HepG2 (cell line): ENCODE measurements at regions not wholly inside any gene's neighbourhood (a gene's known extent, or its start where the extent isn't known, plus 50 kb on each side); places are given as distances from the start of the nearest gene placed in this dataset.

Source experiments
- ATAC-seq: fragments of 200-7000 bp; cut with Tn5 transposase; 3 replicates; pipeline ENCODE4 v1.9.1; 2020; ENCODE audit warnings: mild to moderate bottlenecking, moderate library complexity
- BruUV-seq: library from RNA; stranded (reverse); fragments of 400-500 nt; replicated peaks from 2 replicates; lab custom pipeline; 2021; lab: Mats Ljungman, UMichigan
- CTCF ChIA-PET: fragments of 300-600 bp; formaldehyde crosslinking; extraction: SDS; loops from one replicate; lab custom pipeline; 2021; ENCODE audit warnings: low total read pairs, inconsistent platforms, low intra/inter-chr PET ratio; lab: Yijun Ruan, JAX
- POLR2A ChIA-PET: fragments of 350-600 bp; sonication (Branson Sonifier 250); formaldehyde crosslinking; loops from one replicate; lab custom pipeline; 2020; ENCODE audit warnings: antibody characterized with exemption, inconsistent platforms; lab: Yijun Ruan, JAX
- DNase-seq: peaks from one replicate; pipeline ENCODE4 v3.0.0-alpha.2; 2015; ENCODE audit warnings: low spot score
- FAIRE-seq: peaks from 3 replicates; lab custom pipeline; 2011; peaks lifted over from hg19 to GRCh38; lab: Jason Lieb, UNC
- H2AFZ ChIP-seq: one replicate; pipeline ENCODE4 v1.6.1; 2011; ENCODE audit warnings: low read length, inconsistent platforms
- H3K27ac ChIP-seq: fragments of 300-600 bp; 3 replicates; pipeline ENCODE4 v1.8.0; 2011; ENCODE audit warnings: mixed run types, mild to moderate bottlenecking, mixed read lengths, low read length, inconsistent platforms; ENCODE audit not compliant: insufficient read depth; ENCODE audit errors: extremely low read length
- H3K27me3 ChIP-seq, 2 experiments: fragments of 200-600 bp in 1 of 2; 2 replicates in 1 of 2; 3 replicates in 1 of 2; pipeline versions ENCODE4 v1.6.0 to v1.8.0; 2011; ENCODE audit warnings: low read length in 2 of 2, mild to moderate bottlenecking in 2 of 2, moderate library complexity in 2 of 2, inconsistent platforms in 1 of 2; ENCODE audit not compliant: insufficient read depth in 2 of 2, control insufficient read depth in 1 of 2
- H3K36me3 ChIP-seq, 2 experiments: fragments of 200-600 bp in 1 of 2; replicated peaks in 1 of 2; 2 replicates in 1 of 2; 3 replicates in 1 of 2; pipeline versions ENCODE4 v1.5.1 to v1.8.0; 2011; ENCODE audit warnings: low read length in 2 of 2, inconsistent platforms in 1 of 2; ENCODE audit not compliant: insufficient read depth in 2 of 2, control insufficient read depth in 1 of 2
- H3K4me1 ChIP-seq: 2 replicates; pipeline ENCODE4 v1.5.1; 2012; ENCODE audit warnings: low read length, inconsistent platforms; ENCODE audit not compliant: insufficient read depth
- H3K4me2 ChIP-seq: 2 replicates; pipeline ENCODE4 v1.6.0; 2011; ENCODE audit warnings: low read depth, low read length, inconsistent platforms
- H3K4me3 ChIP-seq, 3 experiments: fragments of 200-600 bp in 1 of 3; sonication (generic), shearing (Covaris generic) in 1 of 3; replicated peaks in 1 of 3; 2 replicates each; pipeline ENCODE4 v1.5.1; 2011 to 2016; ENCODE audit warnings: low read length in 3 of 3, inconsistent platforms in 2 of 3, low read depth in 2 of 3, mild to moderate bottlenecking in 2 of 3, control low read depth in 1 of 3, mixed read lengths in 1 of 3; ENCODE audit not compliant: insufficient read depth in 1 of 3
- H3K79me2 ChIP-seq: one replicate; pipeline ENCODE4 v1.6.1; 2011; ENCODE audit warnings: low read length, inconsistent platforms; ENCODE audit not compliant: insufficient read depth
- H3K9ac ChIP-seq: 2 replicates; pipeline ENCODE4 v1.6.0; 2011; ENCODE audit warnings: mild to moderate bottlenecking, low read depth, low read length, inconsistent platforms; ENCODE audit not compliant: insufficient read depth
- H3K9me3 ChIP-seq: 2 replicates; pipeline ENCODE4 v1.5.1; 2012; ENCODE audit warnings: mild to moderate bottlenecking, low read length
- H4K20me1 ChIP-seq: 2 replicates; pipeline ENCODE4 v1.6.0; 2011; ENCODE audit warnings: inconsistent platforms, mild to moderate bottlenecking, low read length, moderate library complexity; ENCODE audit not compliant: insufficient read depth
- CAMTA2 ChIP-seq: sonication (generic); formaldehyde crosslinking; IDR thresholded peaks from 2 replicates; pipeline ENCODE4 v1.4.0; 2020; ENCODE audit warnings: mild to moderate bottlenecking, missing genetic modification reagents, borderline replicate concordance
- DNMT3B ChIP-seq: conservative IDR thresholded peaks from 2 replicates; pipeline ENCODE4 v1.6.1; 2016; ENCODE audit warnings: missing biosample characterization, control low read depth
- EZH2 ChIP-seq: conservative IDR thresholded peaks from 2 replicates; pipeline ENCODE4 v1.6.1; 2012; ENCODE audit warnings: mild to moderate bottlenecking, low read depth, low read length, moderate library complexity
- FOXO1 ChIP-seq: sonication (generic); formaldehyde crosslinking; IDR thresholded peaks from 2 replicates; pipeline ENCODE4 v1.4.0; 2020; ENCODE audit warnings: missing genetic modification reagents
- ISL2 ChIP-seq: sonication (generic); formaldehyde crosslinking; IDR thresholded peaks from 2 replicates; pipeline ENCODE4 v1.5.0; 2020; ENCODE audit warnings: missing genetic modification reagents
- MAFF ChIP-seq: IDR thresholded peaks from 2 replicates; pipeline ENCODE4 v1.6.1; 2011; ENCODE audit warnings: low read depth, low read length, improper control_type of control experiment
- RFX3 ChIP-seq: IDR thresholded peaks from 2 replicates; pipeline ENCODE4 v1.6.1; 2016; ENCODE audit warnings: missing biosample characterization, missing genetic modification reagents
- ZNF232 ChIP-seq: sonication (generic); formaldehyde crosslinking; IDR thresholded peaks from 2 replicates; pipeline ENCODE4 v1.4.0; 2020; ENCODE audit warnings: missing genetic modification reagents, borderline replicate concordance
- ZNF30 ChIP-seq: sonication (generic); formaldehyde crosslinking; IDR thresholded peaks from 2 replicates; pipeline ENCODE4 v1.5.0; 2020; ENCODE audit warnings: mild to moderate bottlenecking, missing genetic modification reagents
- ZSCAN22 ChIP-seq: sonication (generic); formaldehyde crosslinking; IDR thresholded peaks from 2 replicates; pipeline ENCODE4 v1.4.0; 2020; ENCODE audit warnings: mild to moderate bottlenecking, missing genetic modification reagents
- ZZZ3 ChIP-seq: sonication (generic); formaldehyde crosslinking; IDR thresholded peaks from 2 replicates; pipeline ENCODE4 v1.4.0; 2020; ENCODE audit warnings: missing genetic modification reagents, mild to moderate bottlenecking, borderline replicate concordance
- WGBS: methylation state at CpG from one replicate; pipeline ENCODE4 v1.1.6; 2017; ENCODE audit warnings: low lambda C conversion rate; 5-methylcytosine and 5-hydroxymethylcytosine counted together
- in situ Hi-C: cut with HindIII; loops from 2 replicates; pipeline ENCODE4 v1.10.0; 2017; ENCODE audit warnings: low pct_unique_long_range_greater_than_20kb; ENCODE audit not compliant: extremely low pct_ligation_motif_present
- intact Hi-C: fragments of 100-400 bp; cut with micrococcal nuclease; formaldehyde crosslinking; loops from one replicate; pipeline ENCODE4 v1.10.0; 2022; ENCODE audit not compliant: unreplicated experiment
- TF ChIP-seq, protein P1 (sequence below): sonication (generic); formaldehyde crosslinking; conservative IDR thresholded peaks from 2 replicates; pipeline ENCODE4 v1.8.0; 2022; ENCODE audit warnings: mild to moderate bottlenecking, moderate library complexity, missing genetic modification reagents
- TF ChIP-seq, protein P2 (sequence below): sonication (generic); formaldehyde crosslinking; IDR thresholded peaks from 2 replicates; pipeline ENCODE4 v1.5.1; 2020; ENCODE audit warnings: missing genetic modification reagents, mild to moderate bottlenecking, borderline replicate concordance
- TF ChIP-seq, protein P3 (sequence below): sonication (generic); formaldehyde crosslinking; IDR thresholded peaks from 2 replicates; pipeline ENCODE4 v1.4.0; 2020; ENCODE audit warnings: low read depth, mild to moderate bottlenecking, missing genetic modification reagents
- TF ChIP-seq, protein P4 (sequence below): sonication (generic); formaldehyde crosslinking; IDR thresholded peaks from 2 replicates; pipeline ENCODE4 v1.5.1; 2020; ENCODE audit warnings: mild to moderate bottlenecking, missing genetic modification reagents, borderline replicate concordance

DNA sequence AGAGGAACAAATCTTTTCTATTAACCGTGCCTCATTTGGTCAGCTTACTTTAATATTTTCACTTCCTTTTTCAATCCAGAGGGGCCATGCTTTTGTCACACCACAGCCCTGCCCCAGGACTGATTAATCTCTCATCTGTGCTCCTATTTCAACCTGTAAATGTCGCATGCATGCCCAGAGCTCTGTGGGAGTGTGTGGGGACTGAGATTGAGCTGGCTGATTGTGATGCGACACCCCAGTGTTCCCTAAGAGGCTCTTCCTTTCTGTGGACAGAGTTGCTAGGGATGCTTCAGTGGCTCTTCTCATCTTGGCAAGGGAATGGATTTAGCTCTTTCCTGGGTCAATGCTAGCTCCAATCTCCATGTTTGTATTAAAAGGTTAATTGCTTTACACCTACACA, 249.6 kb downstream of the TDRD3 start (continued):
- TF ChIP-seq, protein P1, sequence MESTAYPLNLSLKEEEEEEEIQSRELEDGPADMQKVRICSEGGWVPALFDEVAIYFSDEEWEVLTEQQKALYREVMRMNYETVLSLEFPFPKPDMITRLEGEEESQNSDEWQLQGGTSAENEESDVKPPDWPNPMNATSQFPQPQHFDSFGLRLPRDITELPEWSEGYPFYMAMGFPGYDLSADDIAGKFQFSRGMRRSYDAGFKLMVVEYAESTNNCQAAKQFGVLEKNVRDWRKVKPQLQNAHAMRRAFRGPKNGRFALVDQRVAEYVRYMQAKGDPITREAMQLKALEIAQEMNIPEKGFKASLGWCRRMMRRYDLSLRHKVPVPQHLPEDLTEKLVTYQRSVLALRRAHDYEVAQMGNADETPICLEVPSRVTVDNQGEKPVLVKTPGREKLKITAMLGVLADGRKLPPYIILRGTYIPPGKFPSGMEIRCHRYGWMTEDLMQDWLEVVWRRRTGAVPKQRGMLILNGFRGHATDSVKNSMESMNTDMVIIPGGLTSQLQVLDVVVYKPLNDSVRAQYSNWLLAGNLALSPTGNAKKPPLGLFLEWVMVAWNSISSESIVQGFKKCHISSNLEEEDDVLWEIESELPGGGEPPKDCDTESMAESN: no peak
- no peak for TF ChIP-seq ISL2
- TF ChIP-seq EZH2: no peak
- TF ChIP-seq ZSCAN22 (CRISPR knock-in tag): no peak
- TF ChIP-seq, protein P2, sequence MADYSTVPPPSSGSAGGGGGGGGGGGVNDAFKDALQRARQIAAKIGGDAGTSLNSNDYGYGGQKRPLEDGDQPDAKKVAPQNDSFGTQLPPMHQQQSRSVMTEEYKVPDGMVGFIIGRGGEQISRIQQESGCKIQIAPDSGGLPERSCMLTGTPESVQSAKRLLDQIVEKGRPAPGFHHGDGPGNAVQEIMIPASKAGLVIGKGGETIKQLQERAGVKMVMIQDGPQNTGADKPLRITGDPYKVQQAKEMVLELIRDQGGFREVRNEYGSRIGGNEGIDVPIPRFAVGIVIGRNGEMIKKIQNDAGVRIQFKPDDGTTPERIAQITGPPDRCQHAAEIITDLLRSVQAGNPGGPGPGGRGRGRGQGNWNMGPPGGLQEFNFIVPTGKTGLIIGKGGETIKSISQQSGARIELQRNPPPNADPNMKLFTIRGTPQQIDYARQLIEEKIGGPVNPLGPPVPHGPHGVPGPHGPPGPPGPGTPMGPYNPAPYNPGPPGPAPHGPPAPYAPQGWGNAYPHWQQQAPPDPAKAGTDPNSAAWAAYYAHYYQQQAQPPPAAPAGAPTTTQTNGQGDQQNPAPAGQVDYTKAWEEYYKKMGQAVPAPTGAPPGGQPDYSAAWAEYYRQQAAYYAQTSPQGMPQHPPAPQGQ (CRISPR knock-in tag): no peak
- TF ChIP-seq, protein P3, sequence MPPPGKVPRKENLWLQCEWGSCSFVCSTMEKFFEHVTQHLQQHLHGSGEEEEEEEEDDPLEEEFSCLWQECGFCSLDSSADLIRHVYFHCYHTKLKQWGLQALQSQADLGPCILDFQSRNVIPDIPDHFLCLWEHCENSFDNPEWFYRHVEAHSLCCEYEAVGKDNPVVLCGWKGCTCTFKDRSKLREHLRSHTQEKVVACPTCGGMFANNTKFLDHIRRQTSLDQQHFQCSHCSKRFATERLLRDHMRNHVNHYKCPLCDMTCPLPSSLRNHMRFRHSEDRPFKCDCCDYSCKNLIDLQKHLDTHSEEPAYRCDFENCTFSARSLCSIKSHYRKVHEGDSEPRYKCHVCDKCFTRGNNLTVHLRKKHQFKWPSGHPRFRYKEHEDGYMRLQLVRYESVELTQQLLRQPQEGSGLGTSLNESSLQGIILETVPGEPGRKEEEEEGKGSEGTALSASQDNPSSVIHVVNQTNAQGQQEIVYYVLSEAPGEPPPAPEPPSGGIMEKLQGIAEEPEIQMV: no peak
- no peak for TF ChIP-seq ZZZ3
- no peak for TF ChIP-seq FOXO1

DNA sequence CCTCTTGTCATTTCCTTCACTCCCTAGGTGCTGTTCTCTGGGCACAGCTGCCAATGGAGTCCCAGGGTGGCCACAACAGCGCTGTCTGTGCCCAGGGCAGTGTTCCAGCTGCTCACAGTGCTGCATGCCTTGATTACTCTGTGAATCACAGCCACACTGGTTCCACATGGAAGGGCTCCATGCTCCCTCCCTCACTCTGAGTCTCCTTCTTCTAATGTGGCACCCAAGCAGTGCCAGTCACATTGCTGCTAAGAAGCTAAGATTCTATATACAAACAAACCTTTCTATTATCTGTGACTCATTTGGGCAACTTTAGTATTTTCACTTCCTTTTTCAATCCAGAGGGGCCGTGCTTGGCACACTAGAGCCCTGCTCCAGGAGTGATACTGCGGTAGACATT, 248.7 kb downstream of the TDRD3 start:
- Histone ChIP-seq H4K20me1 (no peaks in the 10 kb centered on the region), H3K9ac (no peak overlapping the region), H3K27me3 (no peaks in the 10 kb centered on the region; a peak in 1 of 5 replicates), H3K4me1 (no peaks in the 10 kb centered on the region), H2AFZ (no peak overlapping the region), H3K79me2 (no peaks in the 10 kb centered on the region), H3K4me3 (no peak overlapping the region), H3K9me3 (no peaks in the 10 kb centered on the region), H3K36me3 (no peaks in the 10 kb centered on the region), H3K4me2 (no peak overlapping the region), H3K27ac (no peak overlapping the region)
- in situ Hi-C loops (loop anchor here (25.0 kb wide), 2 partner anchors 767 to 1042 kb away; partner anchors contain the start of gene PCDH20), intact Hi-C loops (no loop called here)
- no peak for DNase-seq
- 24% methylated on average over 3 of the region's 3 CpGs for WGBS
- CTCF ChIA-PET: no interaction called here
- FAIRE-seq: no peak
- no peak for ATAC-seq
- POLR2A ChIA-PET: no interaction called here
- no TSS peak for BruUV-seq
- TF ChIP-seq ZNF232 (CRISPR knock-in tag) (no peak), MAFF (no peak), RFX3 (CRISPR knock-in tag) (no peak), ZNF30 (no peak), CAMTA2 (CRISPR knock-in tag) (no peak), DNMT3B (no peak)
- TF ChIP-seq, protein P4, sequence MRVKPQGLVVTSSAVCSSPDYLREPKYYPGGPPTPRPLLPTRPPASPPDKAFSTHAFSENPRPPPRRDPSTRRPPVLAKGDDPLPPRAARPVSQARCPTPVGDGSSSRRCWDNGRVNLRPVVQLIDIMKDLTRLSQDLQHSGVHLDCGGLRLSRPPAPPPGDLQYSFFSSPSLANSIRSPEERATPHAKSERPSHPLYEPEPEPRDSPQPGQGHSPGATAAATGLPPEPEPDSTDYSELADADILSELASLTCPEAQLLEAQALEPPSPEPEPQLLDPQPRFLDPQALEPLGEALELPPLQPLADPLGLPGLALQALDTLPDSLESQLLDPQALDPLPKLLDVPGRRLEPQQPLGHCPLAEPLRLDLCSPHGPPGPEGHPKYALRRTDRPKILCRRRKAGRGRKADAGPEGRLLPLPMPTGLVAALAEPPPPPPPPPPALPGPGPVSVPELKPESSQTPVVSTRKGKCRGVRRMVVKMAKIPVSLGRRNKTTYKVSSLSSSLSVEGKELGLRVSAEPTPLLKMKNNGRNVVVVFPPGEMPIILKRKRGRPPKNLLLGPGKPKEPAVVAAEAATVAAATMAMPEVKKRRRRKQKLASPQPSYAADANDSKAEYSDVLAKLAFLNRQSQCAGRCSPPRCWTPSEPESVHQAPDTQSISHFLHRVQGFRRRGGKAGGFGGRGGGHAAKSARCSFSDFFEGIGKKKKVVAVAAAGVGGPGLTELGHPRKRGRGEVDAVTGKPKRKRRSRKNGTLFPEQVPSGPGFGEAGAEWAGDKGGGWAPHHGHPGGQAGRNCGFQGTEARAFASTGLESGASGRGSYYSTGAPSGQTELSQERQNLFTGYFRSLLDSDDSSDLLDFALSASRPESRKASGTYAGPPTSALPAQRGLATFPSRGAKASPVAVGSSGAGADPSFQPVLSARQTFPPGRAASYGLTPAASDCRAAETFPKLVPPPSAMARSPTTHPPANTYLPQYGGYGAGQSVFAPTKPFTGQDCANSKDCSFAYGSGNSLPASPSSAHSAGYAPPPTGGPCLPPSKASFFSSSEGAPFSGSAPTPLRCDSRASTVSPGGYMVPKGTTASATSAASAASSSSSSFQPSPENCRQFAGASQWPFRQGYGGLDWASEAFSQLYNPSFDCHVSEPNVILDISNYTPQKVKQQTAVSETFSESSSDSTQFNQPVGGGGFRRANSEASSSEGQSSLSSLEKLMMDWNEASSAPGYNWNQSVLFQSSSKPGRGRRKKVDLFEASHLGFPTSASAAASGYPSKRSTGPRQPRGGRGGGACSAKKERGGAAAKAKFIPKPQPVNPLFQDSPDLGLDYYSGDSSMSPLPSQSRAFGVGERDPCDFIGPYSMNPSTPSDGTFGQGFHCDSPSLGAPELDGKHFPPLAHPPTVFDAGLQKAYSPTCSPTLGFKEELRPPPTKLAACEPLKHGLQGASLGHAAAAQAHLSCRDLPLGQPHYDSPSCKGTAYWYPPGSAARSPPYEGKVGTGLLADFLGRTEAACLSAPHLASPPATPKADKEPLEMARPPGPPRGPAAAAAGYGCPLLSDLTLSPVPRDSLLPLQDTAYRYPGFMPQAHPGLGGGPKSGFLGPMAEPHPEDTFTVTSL: no peak
